Iris pigment epithelial cell (primary cell): ENCODE measurements at regions not wholly inside any gene's neighbourhood (a gene's known extent, or its start where the extent isn't known, plus 50 kb on each side); places are given as distances from the start of the nearest gene placed in this dataset.

Source experiments
- DNase-seq: peaks from one replicate; pipeline ENCODE4 v3.0.0-alpha.2; 2011; ENCODE audit warnings: low read depth

DNA sequence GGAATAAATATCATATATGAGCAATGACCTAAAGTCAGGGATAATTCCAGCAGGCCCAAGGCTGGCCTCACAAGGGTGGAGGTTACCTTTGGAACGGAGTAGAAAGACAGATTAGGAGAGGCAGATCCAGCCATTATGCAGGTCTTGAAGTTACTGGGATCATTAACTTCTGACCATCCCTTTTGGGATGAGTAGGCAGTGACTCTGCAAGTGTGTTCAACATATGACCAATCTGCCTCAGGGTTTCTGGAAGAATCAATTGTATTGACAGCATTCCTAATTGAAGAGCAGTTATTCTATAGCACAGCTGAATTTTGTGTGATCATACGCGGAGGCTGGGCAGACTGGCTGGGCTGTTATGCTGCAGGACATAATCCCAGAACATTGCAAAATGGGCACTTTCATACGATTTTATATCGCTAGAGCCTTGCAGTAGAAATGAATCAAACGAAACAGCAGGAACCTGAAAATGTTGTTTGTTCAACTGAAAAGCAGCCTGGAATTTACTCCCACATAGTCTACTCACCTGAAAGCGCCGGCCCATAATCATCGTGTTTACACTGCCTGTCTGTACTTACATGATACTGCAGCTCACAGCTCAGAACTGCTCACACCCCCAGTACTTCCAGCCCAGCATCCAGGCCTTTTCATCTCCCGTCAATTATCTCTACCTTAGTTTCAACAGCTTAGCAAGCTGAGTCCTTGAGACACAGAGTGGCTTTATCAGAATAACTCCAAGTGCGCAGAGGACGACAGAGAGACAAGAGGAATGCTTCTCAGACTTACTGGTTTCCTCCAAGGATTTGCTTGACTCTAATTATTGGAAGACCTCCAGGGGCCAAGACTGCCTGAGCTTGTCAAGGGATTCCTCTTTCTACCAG, 556.1 kb downstream of the EFNB2 start:
- peak; percentile 15 for DNase-seq

DNA sequence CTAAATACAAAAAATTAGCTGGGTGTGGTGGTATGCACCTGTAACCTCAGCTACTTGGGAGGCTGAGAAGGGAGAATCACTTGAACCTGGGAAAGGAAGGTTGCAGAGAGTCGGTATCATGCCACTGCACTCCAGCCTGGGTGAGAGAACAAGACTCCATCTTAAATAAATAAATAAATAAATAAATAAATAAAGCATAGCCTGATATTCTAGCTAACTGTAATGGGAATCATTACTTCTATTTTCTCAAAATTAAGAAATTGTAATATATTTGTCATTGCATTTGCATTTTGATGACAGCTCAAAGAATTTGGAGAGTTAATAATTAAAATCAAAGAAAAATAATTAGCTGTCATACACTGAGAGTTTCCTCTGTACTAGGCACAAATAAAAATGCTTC, 561.1 kb downstream of the EFNB2 start:
- DNase-seq: no peak

DNA sequence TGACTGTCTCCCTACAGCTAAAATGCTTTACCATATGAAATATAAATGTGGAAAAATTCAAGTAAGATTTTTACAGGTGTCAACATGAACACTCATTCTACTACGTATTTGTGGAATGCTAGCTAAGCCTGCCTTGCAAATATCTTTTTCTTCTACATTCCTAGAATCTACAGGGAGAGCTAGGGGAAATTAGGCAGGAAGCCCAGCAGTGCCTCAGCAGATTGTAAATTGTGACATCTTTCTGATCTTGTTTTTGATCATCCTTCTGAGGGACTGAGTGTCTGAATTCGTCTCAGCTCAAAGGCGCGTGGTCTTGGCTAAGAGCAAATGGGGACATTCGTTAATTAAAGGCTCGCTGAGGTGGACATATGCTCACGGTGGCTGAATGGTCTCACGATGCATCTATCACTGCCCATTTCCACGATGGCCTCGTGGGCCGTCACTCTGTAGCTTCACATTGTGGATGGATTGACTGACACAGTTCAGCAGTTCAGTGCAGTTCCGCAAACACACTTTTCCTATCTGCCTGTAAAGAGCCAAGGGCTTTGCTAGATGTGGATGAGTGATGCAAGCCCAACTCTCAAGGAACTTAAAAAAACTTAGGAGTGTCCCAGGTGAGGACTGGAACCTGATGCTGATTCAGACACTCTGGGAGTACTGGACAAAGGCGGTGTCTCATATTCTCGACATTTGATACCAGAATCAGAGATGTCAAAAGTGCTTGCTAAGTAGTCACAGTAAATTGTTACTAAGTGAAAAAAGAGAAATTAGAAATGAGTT, 562.5 kb downstream of the EFNB2 start:
- DNase-seq: no peak

DNA sequence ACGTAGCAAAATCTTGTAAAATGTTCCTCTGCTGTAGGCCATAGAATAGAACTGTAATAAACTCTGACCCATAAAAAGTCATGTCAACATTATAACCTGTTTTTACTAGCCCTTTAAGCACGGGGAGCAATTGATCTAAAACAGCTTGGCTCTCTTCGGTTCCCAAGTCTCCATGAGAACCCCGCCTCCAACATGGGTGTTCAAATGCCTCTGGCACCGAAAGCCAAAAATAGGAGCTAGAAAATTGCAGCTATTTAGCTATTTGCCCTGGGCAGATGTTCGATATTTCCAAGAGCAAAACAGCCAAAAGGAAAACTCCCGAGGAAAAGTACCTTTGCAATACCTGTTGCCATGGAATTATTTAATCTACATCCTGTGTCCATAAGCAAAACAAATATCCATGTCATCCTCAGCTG, 563.1 kb downstream of the EFNB2 start:
- DNase-seq: no peak

DNA sequence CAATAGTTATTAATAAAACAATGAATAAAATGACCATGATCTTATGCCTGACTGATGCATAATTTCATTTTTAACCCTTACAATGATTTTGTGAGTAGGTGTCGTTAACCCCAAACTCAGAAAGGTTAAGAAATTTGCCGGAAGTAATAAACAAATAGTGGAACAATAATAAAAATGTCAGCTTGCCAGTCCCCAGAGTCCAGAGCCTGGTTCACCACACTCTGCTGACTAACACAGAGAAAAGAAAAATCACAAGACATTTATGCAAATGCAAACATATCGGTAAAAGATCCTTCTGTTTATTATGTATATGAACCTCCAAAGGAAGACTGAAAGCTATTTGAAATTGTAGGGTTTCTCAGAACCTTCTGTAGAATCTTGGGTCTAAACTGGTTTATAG, 563.7 kb downstream of the EFNB2 start:
- no peak for DNase-seq

DNA sequence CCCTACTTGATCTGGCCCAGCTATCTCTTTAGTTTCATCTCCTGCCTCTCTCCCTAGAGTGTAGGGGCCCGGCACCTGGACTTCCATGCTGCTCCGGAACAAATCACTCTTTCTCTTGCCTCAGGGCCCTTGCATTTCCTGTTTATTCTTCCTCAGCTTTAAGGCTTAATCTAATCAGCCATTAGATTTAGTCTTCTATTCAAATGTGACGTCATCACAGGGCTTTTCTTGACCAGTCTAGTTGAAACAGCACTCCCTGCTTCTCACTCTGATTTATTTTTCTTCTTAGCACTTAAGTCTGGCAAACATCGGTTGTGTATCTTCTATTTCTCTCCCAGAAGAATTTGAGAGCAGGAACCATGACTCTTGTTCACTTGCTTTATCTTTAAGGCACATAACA, 564.1 kb downstream of the EFNB2 start:
- peak; percentile 25 for DNase-seq

DNA sequence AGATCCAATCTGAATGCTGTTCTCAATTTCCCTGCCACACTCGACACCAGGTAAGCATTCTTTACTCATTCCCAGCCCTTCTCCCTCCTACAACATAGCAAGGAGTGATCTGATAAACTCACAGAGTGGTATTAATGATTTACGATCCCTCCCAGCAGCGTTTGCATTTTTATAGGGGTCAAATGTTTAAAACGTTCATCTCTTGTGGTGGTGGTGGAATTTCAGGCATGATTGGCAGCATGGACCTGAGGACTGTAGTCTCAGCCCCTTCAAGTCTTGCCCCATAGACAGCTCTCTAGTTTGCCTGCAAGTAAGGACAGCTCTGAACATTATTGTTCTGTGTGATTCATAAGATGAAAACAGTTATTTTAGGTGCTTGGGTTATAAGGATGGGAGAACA, 565.7 kb downstream of the EFNB2 start:
- DNase-seq: peak; percentile 62

DNA sequence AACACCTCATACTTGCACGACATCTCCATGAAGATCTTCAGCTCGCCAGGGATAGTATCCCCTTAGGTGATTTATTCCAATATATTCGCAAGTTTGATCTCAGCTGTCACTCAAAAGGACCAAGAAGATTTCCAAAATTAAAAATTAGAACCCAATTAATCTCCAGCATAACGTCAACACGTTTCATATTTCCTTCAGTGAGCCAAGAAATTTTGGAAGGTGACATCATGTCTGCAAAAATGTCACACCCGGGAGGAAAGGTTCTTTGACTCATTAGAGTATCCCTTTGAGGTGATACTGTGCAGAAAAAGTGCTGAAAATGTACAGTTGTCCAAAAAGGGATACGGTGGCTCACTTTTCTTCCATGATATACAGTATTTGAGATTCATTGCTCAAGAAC, 569.6 kb downstream of the EFNB2 start:
- DNase-seq: no peak

DNA sequence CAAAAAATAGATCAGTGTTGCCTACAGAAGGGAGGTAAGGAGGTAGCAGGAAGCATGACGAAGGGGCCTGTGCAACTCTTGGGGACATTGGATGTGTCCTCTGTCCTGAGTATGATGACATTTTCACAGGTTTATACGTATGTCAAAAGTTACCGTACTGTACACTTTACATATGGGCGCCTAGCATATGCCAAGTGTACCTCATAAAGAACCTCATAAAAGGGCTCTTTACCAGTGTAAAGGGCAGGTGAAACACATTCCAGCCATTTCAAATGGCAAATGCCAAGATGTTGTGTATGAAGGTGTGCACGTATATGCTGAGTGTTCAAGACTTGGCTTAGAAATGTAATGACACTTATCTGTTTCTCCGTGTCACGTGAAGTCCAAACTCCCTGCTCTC, 573.4 kb downstream of the EFNB2 start:
- DNase-seq: no peak

DNA sequence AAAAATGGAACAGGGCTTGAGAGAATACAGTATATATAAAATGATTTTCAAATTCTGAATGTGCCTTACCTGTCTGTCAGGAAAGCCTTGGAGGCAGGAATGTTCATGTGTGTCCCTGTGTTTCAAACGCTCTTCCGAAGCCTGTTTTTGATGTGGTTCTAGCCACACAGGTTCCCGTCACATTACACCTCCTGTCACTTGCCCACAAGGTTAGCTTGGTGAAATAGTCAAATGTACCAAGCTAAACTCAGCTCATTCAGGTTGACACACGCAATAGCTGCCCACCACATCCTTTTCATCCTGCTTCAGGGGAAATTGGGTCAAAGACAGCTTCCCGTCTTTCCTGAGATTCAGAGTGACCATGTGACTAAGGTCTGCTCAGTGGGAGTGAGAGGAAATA, 574.0 kb downstream of the EFNB2 start:
- DNase-seq: no peak

DNA sequence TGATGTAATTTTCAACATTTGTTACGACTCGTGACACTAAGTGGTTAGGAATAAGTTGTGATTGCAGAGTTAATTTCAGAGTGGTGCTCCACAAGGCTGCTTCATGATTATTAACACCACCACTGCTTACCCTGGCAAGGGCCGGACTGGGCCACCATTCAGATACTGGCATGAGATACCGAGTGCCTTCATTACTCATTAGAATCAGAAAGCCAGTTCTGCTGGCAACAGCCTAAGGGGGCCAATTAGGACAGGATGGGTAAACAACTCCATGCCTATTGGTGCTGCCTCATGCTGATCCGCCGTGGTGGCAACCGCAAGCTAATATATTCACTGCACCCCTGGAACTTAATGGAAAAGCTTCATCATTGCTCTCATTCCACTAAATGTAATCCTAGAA, 575.1 kb downstream of the EFNB2 start:
- no peak for DNase-seq

DNA sequence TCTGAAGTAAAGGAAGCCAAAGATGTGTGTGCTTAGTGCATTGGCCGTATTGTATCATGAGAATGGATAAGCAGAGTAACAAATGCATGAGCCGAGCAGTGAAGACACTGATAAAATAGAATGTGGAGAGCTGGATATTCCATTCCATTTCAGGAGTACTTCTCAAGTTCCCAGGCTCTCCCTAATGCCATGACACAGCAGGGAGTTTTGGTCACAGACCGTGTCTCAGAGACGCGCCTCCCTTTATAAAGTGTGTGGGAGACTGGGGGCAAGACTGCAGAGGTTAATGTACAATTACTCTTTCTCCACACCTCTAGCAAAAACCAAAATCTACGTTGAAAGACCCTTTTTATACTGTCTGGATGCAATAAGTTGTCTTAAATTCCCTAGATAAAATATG, 575.6 kb downstream of the EFNB2 start:
- DNase-seq: no peak

DNA sequence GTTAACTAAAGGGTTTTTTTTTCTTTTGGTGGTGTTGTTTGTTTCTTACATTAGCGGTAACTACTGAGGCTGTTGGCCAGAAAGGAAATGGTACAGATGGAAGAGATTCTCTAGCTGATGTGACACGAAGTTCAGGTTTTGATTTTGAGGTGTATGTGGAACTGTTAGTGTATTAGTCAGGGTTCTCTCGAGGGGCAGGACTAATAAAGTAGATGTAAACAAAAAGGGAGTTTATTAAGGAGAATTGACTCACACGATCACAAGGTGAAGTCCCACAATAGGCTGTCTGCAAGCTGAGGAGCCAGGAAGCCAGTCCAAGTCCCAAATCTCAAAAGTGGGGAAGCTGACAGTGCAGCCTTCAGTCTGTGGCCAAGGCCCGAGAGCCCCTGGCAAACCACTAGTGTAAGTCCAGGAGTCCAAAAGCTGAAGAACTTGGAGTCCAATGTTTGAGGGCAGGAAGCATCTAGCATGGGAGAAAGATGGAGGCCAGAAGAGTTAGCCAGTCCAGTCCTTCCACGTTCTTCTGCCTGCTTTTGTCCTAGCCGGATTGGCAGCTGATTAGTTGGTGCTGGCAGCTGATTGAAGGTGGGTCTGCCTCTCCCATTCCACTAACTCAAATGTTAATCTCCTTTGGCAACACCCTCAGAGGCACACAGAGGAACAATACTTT, 577.6 kb downstream of the EFNB2 start:
- DNase-seq: peak; percentile 13

DNA sequence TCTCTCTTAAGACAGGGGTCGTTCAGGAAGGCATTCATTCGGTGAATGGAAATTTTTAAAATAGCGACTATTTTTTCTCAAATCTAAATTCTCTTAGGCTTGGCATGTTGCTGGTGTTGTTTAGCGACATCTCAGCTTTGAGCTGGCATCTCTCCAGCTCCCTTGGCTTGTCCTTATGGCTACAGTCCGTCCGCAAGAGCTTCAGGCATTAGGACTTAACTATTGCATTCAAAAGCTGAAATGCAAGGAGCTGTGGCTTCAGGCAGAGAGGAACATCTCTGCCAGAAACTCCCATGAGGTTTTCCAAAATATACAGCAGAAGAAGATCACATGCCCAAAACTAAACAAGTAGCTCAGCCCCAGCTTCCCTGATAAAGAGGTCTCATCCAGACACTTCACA, 578.5 kb downstream of the EFNB2 start:
- DNase-seq: no peak

DNA sequence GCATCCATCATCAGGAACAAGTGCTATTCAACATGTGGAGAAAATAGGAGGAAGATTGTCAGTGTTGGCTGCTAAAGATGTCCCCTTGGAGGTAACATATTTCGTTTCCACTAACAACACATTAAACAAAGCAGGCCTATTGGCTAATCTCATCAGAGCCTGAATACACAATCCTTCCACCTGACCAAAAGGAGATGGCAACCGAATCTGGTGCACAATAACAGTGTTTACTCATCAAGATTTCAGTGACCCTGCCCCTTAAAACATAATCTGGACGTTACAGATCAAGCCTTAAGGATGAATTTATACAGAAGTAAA, 582.5 kb downstream of the EFNB2 start:
- DNase-seq: no peak

DNA sequence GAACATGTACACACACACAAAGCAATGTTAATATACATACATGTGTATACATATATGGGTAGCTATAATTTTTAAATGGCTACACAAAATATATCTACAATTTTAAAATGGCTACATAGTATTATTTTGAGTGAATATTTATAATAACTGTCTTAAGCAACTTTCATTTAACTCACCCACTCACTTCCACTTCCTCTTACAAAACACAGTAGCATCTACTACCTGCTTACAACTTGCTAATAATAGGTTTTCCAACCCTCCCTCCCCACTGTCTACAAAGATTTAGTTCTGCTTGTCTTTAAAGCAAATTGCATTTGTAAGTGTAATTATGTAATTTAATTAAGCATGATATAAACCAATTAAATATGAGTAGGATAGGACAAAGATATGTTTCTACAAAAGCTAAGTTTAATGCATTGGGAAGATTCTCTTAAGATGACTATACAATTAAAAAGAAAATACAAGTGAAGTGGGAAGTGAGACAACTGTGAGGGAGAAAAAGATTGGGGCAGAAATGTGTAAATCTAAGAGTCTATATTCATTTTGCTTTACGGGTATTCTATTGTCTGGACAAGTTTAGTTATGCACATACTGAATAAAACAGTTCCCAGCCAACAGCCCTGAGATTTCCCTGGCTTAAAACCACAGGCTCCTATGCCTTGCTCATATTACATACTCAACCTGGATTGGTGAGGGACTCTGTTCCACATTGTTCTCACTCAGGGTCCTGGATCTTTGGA, 583.1 kb downstream of the EFNB2 start:
- peak; percentile 17 for DNase-seq

DNA sequence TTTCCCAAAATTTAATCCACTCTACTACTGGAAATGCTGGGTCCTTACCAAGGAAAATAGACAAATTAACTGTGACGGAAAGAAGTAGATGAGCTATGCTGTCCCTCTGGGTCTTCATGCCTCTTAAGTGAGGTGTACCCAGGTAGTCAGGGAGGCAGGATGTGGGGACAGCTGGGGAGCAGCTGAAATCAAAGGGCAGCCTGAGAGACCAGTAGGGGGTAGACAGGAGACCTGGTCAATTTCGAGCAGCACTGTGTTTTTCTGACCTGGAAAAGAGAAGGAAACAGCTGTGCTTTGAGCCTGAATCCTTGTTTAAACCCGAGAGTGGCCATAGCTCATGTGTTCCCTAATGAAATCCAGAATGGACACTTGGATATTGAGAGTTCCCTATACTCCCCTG, 587.3 kb downstream of the EFNB2 start:
- DNase-seq: no peak

DNA sequence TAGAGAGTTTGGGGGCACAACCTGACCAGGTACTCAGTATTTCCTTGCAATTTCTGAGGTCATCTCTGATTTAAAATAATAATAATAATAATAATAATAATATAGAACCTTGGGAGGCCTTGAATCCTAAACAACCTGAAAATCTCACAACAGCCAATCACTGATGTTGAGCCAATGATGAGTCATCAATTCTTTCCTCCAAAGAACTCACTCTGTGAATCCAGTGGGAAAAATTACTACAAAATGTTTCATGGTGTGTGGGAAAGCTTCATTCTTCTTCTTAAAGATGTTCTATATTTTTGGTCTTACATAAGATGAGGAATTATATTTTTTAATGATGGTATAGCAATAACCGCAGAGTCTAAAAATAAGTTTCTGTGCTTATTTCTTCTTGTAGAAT, 594.6 kb downstream of the EFNB2 start:
- no peak for DNase-seq

DNA sequence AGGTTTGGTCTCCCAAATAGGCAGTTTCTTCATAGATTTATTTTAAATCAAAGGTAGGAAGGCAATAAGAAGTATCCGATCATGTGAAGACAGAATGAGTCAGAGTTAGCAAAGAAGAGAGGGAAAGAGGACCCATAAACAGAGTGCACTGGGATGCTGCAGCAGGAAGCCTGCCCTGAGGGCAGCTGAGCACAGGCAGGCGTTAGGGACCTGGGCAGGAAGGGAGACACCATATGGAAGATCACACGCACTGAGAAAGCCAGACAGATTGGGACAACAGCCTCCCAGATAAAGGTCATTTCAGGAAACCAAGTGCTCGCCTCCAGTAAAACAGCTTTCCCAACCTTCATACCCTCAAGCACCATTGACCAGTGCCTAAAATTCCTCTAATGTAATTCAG, 598.0 kb downstream of the EFNB2 start:
- DNase-seq: no peak

DNA sequence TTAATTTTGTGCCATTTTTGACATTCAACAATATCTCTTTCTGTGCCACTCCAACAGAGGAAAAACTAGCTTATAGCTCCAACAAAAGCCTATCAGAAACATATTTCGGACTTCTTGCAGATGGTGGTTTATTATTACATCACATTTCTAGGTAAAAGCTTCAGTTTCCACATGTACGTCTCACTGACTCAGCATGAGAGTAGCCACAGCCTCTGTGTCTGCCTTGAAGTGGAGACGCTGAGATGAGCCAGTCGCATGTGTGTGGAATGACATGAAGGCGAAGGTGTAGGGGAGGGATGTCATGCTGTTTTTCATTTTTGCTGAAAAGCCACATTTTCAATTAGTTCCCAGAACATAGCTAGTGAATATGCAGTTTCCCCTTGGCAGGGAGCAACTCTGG, 598.6 kb downstream of the EFNB2 start:
- DNase-seq: peak; percentile 35

DNA sequence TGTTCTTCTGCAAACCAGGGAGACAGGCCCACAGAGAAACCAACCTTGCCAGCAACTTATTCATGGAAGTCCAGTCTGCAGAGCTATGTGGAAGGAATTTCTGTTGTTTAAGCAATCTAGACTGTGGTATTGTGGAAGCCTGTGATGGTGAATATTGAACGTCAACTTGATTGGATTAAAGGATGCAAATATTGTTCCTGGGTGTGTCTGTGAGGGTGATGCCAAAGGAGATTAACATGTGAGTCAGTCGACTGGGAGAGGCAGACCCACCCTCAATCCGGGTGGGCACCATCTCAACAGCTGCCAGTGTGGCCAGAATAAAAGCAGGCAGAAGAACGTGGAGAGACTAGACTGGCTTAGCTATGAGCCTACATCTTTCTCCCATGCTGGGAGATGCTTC, 606.0 kb downstream of the EFNB2 start:
- DNase-seq: peak; percentile 38

DNA sequence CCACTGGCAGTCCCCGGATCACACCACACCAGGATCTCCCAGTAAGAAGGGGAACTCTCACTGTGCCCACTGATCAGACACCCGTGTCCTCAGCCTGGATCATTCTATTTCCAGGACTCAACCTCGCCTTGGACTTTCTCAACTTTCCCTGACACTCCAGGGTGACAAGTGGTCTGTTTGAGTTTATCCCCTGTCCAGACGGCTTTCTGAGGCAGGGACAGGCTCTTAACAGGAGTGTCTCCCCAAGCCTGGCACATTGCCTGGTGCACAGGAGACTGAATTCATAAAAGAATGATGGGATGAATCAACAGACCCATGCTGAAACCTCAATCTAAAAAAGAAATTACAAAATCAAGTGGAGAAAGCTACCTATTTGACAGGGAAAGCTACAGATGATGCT, 606.6 kb downstream of the EFNB2 start:
- DNase-seq: no peak
